Endothelial cell of umbilical vein (primary cell): ENCODE measurements at regions not wholly inside any gene's neighbourhood (a gene's known extent, or its start where the extent isn't known, plus 50 kb on each side); places are given as distances from the start of the nearest gene placed in this dataset.

Source experiments
- BruUV-seq: library from RNA; stranded (reverse); fragments of 400-500 nt; replicated peaks from 2 replicates; lab custom pipeline; 2021; lab: Mats Ljungman, UMichigan
- CTCF ChIA-PET: fragments of 300-600, 350-600 bp; sonication (Branson Sonifier 250); formaldehyde crosslinking; loops from one replicate; lab custom pipeline; 2021; ENCODE audit warnings: antibody characterized with exemption, inconsistent platforms; lab: Charles Lee
- POLR2A ChIA-PET: fragments of 300-600, 350-600 bp; sonication (Branson Sonifier 250); formaldehyde crosslinking; loops from one replicate; lab custom pipeline; 2021; ENCODE audit warnings: antibody characterized with exemption, inconsistent platforms; lab: Charles Lee
- DNase-seq: peaks from one replicate; pipeline ENCODE4 v3.0.0-alpha.2; 2011; ENCODE audit warnings: low read depth, low spot score
- FAIRE-seq: peaks from 2 replicates; lab custom pipeline; 2011; peaks lifted over from hg19 to GRCh38; lab: Jason Lieb, UNC
- H2AFZ ChIP-seq: 2 replicates; pipeline ENCODE4 v1.6.0; 2012; ENCODE audit warnings: low read depth, low read length, control low read depth, inconsistent platforms
- H3K27ac ChIP-seq: 2 replicates; pipeline ENCODE4 v1.5.1; 2011; ENCODE audit warnings: low read depth, mild to moderate bottlenecking, control low read depth, low read length, moderate library complexity; ENCODE audit not compliant: insufficient read depth
- H3K27me3 ChIP-seq, 2 experiments: 2 replicates each; pipeline versions ENCODE4 v1.6.0 to v1.6.1; 2011; ENCODE audit warnings: low read length in 2 of 2, mixed read lengths in 1 of 2; ENCODE audit not compliant: control insufficient read depth in 2 of 2, insufficient read depth in 2 of 2
- H3K36me3 ChIP-seq, 2 experiments: 2 replicates in 1 of 2; 3 replicates in 1 of 2; pipeline ENCODE4 v1.5.1; 2011; ENCODE audit warnings: low read length in 2 of 2, mild to moderate bottlenecking in 1 of 2, moderate library complexity in 1 of 2; ENCODE audit not compliant: control insufficient read depth in 2 of 2, insufficient read depth in 2 of 2; ENCODE audit errors: extremely low read depth in 1 of 2
- H3K4me1 ChIP-seq: 3 replicates; pipeline ENCODE4 v1.5.1; 2011; ENCODE audit warnings: mild to moderate bottlenecking, low read length; ENCODE audit not compliant: control insufficient read depth, insufficient read depth; ENCODE audit errors: extremely low read depth
- H3K4me2 ChIP-seq: 2 replicates; pipeline ENCODE4 v1.6.1; 2011; ENCODE audit warnings: low read length, control low read depth, mixed read lengths; ENCODE audit not compliant: insufficient read depth
- H3K4me3 ChIP-seq, 3 experiments: fragments of 200-600 bp in 1 of 3; sonication (generic), shearing (Covaris generic) in 1 of 3; replicated peaks in 1 of 3; 2 replicates each; pipeline ENCODE4 v1.5.1; 2011 to 2016; ENCODE audit warnings: control low read depth in 3 of 3, low read length in 3 of 3, mild to moderate bottlenecking in 2 of 3, inconsistent platforms in 1 of 3, low read depth in 1 of 3, moderate library complexity in 1 of 3; ENCODE audit not compliant: insufficient read depth in 1 of 3
- H3K79me2 ChIP-seq: 2 replicates; pipeline ENCODE4 v1.6.0; 2012; ENCODE audit warnings: low read length, inconsistent platforms; ENCODE audit not compliant: control insufficient read depth, insufficient read depth
- H3K9ac ChIP-seq: replicated peaks from 2 replicates; pipeline ENCODE3; 2011; ENCODE audit warnings: low read length, control low read depth; ENCODE audit not compliant: insufficient read depth; ENCODE audit errors: extremely low read depth
- H3K9me1 ChIP-seq: replicated peaks from 3 replicates; pipeline ENCODE4 v1.6.0; 2011; ENCODE audit warnings: mild to moderate bottlenecking, low read length; ENCODE audit not compliant: control insufficient read depth, insufficient read depth; ENCODE audit errors: extremely low read depth
- H3K9me3 ChIP-seq: replicated peaks from 2 replicates; pipeline ENCODE4 v1.5.1; 2012; ENCODE audit warnings: low read length, inconsistent platforms; ENCODE audit not compliant: control insufficient read depth, insufficient read depth
- H4K20me1 ChIP-seq: replicated peaks from 2 replicates; pipeline ENCODE3; 2011; ENCODE audit warnings: mild to moderate bottlenecking, low read length; ENCODE audit not compliant: control insufficient read depth, insufficient read depth; ENCODE audit errors: extremely low read depth
- EZH2 ChIP-seq: IDR thresholded peaks from 2 replicates; pipeline ENCODE4 v1.6.1; 2012; ENCODE audit warnings: borderline replicate concordance, low read depth, mild to moderate bottlenecking, moderate library complexity, low read length, inconsistent platforms; ENCODE audit not compliant: severe bottlenecking
- FOS ChIP-seq: IDR thresholded peaks from 2 replicates; pipeline ENCODE4 v1.6.1; 2011; ENCODE audit warnings: mild to moderate bottlenecking, low read length, moderate library complexity, borderline replicate concordance; ENCODE audit not compliant: insufficient read depth
- GATA2 ChIP-seq: IDR thresholded peaks from 2 replicates; pipeline ENCODE4 v1.7.0; 2011; ENCODE audit warnings: low read depth, mild to moderate bottlenecking, moderate library complexity, mixed read lengths, low read length; ENCODE audit not compliant: insufficient read length, insufficient read depth
- JUN ChIP-seq: IDR thresholded peaks from 2 replicates; pipeline ENCODE4 v1.6.1; 2011; ENCODE audit warnings: borderline replicate concordance, low read depth; ENCODE audit not compliant: insufficient read length, insufficient read depth
- MYC ChIP-seq: IDR thresholded peaks from one replicate; pipeline ENCODE4 v1.6.1; 2011; ENCODE audit warnings: mild to moderate bottlenecking, low read depth, low read length
- POLR2A ChIP-seq: IDR thresholded peaks from 2 replicates; pipeline ENCODE4 v1.6.1; 2012; ENCODE audit warnings: low read depth, mild to moderate bottlenecking, control low read depth, low read length
- POLR2AphosphoS5 ChIP-seq: IDR thresholded peaks from 2 replicates; pipeline ENCODE4 v1.6.1; 2012; ENCODE audit warnings: low read depth, mild to moderate bottlenecking, control low read depth, low read length, moderate library complexity; ENCODE audit not compliant: insufficient read depth
- dilution Hi-C: fragments of 300-500 bp; cut with MboI; formaldehyde crosslinking; loops from one replicate; pipeline ENCODE4 v1.15.0; 2019; ENCODE audit warnings: low sequenced_read_pairs; ENCODE audit not compliant: extremely low pct_ligation_motif_present
- intact Hi-C: fragments of 100-400 bp; cut with micrococcal nuclease; formaldehyde crosslinking; loops from one replicate; pipeline ENCODE4 v1.10.0; 2022
- TF ChIP-seq, protein P1 (sequence below), 2 donors: IDR thresholded peaks; 1 replicate in 1 of 2; 2 replicates in 1 of 2; pipeline ENCODE4 v1.5.1; 2011; ENCODE audit warnings: low read length in 2 of 2, mild to moderate bottlenecking in 2 of 2, moderate library complexity in 2 of 2, control low read depth in 1 of 2, inconsistent platforms in 1 of 2, low read depth in 1 of 2; ENCODE audit not compliant: insufficient read depth in 1 of 2; ENCODE audit errors: extremely low read depth in 1 of 2
- TF ChIP-seq, protein P2 (sequence below): IDR thresholded peaks from 2 replicates; pipeline ENCODE4 v1.6.1; 2011; ENCODE audit not compliant: insufficient read depth, insufficient read length

DNA sequence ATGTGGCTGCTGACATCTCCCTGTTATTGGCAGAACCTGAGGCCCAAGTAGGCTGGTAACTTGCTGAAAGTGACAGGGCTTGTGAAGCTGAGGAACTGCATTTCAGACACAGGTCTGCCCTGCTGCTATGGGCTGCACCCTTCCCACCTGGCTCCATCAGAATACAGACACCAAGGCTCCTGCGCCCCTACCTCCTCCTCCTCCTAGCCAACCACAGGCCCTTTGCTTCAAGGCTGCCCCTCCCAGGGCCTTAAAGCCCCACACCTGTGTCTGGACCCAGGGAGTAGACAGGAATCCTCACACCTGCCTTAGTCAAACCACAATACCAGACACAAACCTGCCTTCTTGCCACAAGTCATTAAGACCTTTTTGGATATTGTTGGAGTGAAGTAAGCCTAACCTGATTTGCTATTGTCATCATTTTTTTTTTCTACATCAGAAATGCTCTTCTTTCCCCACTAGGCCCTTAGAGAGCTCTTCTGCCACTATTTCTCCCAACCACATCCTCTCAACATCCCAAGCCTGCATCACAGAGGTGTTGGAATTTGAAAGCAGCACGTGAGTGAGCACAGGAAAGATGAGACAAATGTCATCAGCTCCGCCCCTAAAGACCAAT is 489.7 kb downstream of the EIPR1 start:
- H3K4me3 ChIP-seq = no peak overlapping the region
- TF ChIP-seq, protein P1, sequence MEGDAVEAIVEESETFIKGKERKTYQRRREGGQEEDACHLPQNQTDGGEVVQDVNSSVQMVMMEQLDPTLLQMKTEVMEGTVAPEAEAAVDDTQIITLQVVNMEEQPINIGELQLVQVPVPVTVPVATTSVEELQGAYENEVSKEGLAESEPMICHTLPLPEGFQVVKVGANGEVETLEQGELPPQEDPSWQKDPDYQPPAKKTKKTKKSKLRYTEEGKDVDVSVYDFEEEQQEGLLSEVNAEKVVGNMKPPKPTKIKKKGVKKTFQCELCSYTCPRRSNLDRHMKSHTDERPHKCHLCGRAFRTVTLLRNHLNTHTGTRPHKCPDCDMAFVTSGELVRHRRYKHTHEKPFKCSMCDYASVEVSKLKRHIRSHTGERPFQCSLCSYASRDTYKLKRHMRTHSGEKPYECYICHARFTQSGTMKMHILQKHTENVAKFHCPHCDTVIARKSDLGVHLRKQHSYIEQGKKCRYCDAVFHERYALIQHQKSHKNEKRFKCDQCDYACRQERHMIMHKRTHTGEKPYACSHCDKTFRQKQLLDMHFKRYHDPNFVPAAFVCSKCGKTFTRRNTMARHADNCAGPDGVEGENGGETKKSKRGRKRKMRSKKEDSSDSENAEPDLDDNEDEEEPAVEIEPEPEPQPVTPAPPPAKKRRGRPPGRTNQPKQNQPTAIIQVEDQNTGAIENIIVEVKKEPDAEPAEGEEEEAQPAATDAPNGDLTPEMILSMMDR (IDR thresholded peaks at IDR 0.05; ENCODE audit: extremely low read depth in 1 of 2, insufficient read depth in 1 of 2, low read depth in 1 of 2, low read length in 2 of 2) = no peak
- no peak for TF ChIP-seq EZH2
- no peak for TF ChIP-seq GATA2
- BruUV-seq = no TSS peak
- DNase-seq (no peak), FAIRE-seq (no peak)
- ChIA-PET CTCF (no interaction called here), POLR2A (no interaction called here)
- H3K9me1 ChIP-seq = no peaks in the 10 kb centered on the region
- no peaks in the 10 kb centered on the region for H4K20me1 ChIP-seq
- H3K79me2 ChIP-seq = no peaks in the 10 kb centered on the region
- no peaks in the 10 kb centered on the region for H3K27me3 ChIP-seq
- no peaks in the 10 kb centered on the region for H3K4me1 ChIP-seq
- peaks cover 6% of the 10 kb centered on the region for H3K9me3 ChIP-seq
- H3K27ac ChIP-seq = no peak overlapping the region
- intact Hi-C loops = no loop called here
- H3K9ac ChIP-seq = no peak overlapping the region
- dilution Hi-C loops = no loop called here
- H2AFZ ChIP-seq = no peak overlapping the region
- no peaks in the 10 kb centered on the region for H3K36me3 ChIP-seq
- no peak overlapping the region for H3K4me2 ChIP-seq

DNA sequence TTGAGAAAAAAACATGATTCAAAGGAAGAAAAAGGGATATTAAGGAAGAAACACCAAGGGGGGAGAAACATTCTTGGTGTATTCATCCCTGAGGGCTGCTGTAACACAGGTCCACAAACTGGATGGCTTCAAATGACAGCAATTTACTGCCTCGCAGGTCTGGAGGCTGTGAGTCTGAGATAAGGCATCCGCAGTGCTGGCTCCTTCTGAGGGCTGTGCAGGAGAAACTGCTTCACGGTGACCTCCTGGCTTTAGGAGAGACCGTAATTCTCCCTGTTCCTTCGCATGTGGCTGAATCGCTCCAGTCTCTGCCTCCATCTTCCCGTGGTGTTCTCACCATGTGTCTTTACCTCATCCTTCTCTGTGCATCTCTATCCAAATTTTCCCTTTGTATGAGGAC is 490.7 kb downstream of the EIPR1 start:
- FAIRE-seq = no peak
- no peak overlapping the region for H3K4me3 ChIP-seq

More for the DNA sequence above, 490.7 kb downstream of the EIPR1 start:
- no peaks in the 10 kb centered on the region for H3K27me3 ChIP-seq
- dilution Hi-C loops (no loop called here), intact Hi-C loops (no loop called here)
- H3K36me3 ChIP-seq = no peaks in the 10 kb centered on the region
- POLR2A ChIA-PET = no interaction called here
- H3K79me2 ChIP-seq = no peaks in the 10 kb centered on the region
- CTCF ChIA-PET = no interaction called here
- no peak overlapping the region for H3K4me2 ChIP-seq
- H3K4me1 ChIP-seq = no peaks in the 10 kb centered on the region
- no peak overlapping the region for H2AFZ ChIP-seq
- no peak for DNase-seq
- no peaks in the 10 kb centered on the region for H3K9me1 ChIP-seq
- H3K27ac ChIP-seq = no peak overlapping the region
- TF ChIP-seq, protein P1 (IDR thresholded peaks at IDR 0.05; ENCODE audit: extremely low read depth in 1 of 2, insufficient read depth in 1 of 2, low read depth in 1 of 2, low read length in 2 of 2) = no peak
- TF ChIP-seq FOS (no peak), POLR2A (no peak), GATA2 (no peak), POLR2AphosphoS5 (no peak), MYC (no peak), JUN (no peak), EZH2 (no peak)
- TF ChIP-seq, protein P2, sequence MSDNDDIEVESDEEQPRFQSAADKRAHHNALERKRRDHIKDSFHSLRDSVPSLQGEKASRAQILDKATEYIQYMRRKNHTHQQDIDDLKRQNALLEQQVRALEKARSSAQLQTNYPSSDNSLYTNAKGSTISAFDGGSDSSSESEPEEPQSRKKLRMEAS = no peak
- no peaks in the 10 kb centered on the region for H4K20me1 ChIP-seq
- H3K9me3 ChIP-seq = peaks cover 6% of the 10 kb centered on the region
- BruUV-seq = no TSS peak
- H3K9ac ChIP-seq = no peak overlapping the region
